PFSK-1 (cell line): ENCODE measurements at regions not wholly inside any gene's neighbourhood (a gene's known extent, or its start where the extent isn't known, plus 50 kb on each side); places are given as distances from the start of the nearest gene placed in this dataset.

Source experiments
- FOXP2 ChIP-seq: optimal IDR thresholded peaks from 2 replicates; pipeline ENCODE3; 2011; ENCODE audit warnings: borderline replicate concordance, control low read depth, inconsistent platforms; ENCODE audit not compliant: insufficient read depth; ENCODE audit errors: extremely low read length, extremely low read depth
- POLR2AphosphoS5 ChIP-seq: IDR thresholded peaks from 2 replicates; pipeline ENCODE4 v1.6.1; 2012; ENCODE audit warnings: low read depth, mild to moderate bottlenecking, control low read depth, low read length, moderate library complexity
- REST ChIP-seq, 2 experiments: IDR thresholded peaks; 2 replicates each; pipeline versions ENCODE4 v1.6.1 to v1.8.0; 2011 to 2012; ENCODE audit warnings: low read depth in 2 of 2, low read length in 2 of 2, control low read depth in 1 of 2, inconsistent platforms in 1 of 2, mild to moderate bottlenecking in 1 of 2, moderate library complexity in 1 of 2; ENCODE audit not compliant: insufficient read depth in 1 of 2
- SIN3A ChIP-seq: IDR thresholded peaks from 2 replicates; pipeline ENCODE4 v1.6.1; 2012; ENCODE audit warnings: mild to moderate bottlenecking, low read length, moderate library complexity, borderline replicate concordance; ENCODE audit not compliant: insufficient read depth
- TAF1 ChIP-seq: IDR thresholded peaks from 2 replicates; pipeline ENCODE4 v1.6.1; 2012; ENCODE audit warnings: low read length, control low read depth, borderline replicate concordance; ENCODE audit not compliant: insufficient read depth

GRCh38 chr13:88979465-88980175 is 1308.4 kb downstream of the SLITRK5 start:
- TF ChIP-seq REST (IDR thresholded peaks at IDR 0.05; ENCODE audit: insufficient read depth in 1 of 2, low read depth in 2 of 2, low read length in 2 of 2) (no peak), SIN3A (no peak), POLR2AphosphoS5 (no peak), FOXP2 (no peak), TAF1 (no peak)

- TF ChIP-seq POLR2AphosphoS5: no peak
Observed at GRCh38 chr13:89003656-89004055, 1332.5 kb downstream of the SLITRK5 start.

- no peak for TF ChIP-seq POLR2AphosphoS5
- TF ChIP-seq FOXP2: no peak
- TF ChIP-seq REST (IDR thresholded peaks at IDR 0.05; ENCODE audit: insufficient read depth in 1 of 2, low read depth in 2 of 2, low read length in 2 of 2): no peak
Observed at GRCh38 chr13:89011615-89012014, 1340.4 kb downstream of the SLITRK5 start.

- TF ChIP-seq POLR2AphosphoS5: no peak
- no peak for TF ChIP-seq FOXP2
- TF ChIP-seq TAF1: no peak
- TF ChIP-seq REST (IDR thresholded peaks at IDR 0.05; ENCODE audit: insufficient read depth in 1 of 2, low read depth in 2 of 2, low read length in 2 of 2): no peak
Observed at GRCh38 chr13:89027694-89028306, 1356.6 kb downstream of the SLITRK5 start.

GRCh38 chr13:89029062-89029461 is 1357.9 kb downstream of the SLITRK5 start:
- TF ChIP-seq TAF1 (no peak), POLR2AphosphoS5 (no peak), FOXP2 (no peak), SIN3A (no peak), REST (IDR thresholded peaks at IDR 0.05; ENCODE audit: insufficient read depth in 1 of 2, low read depth in 2 of 2, low read length in 2 of 2) (no peak)
